ENCODE measurements at regions not wholly inside any gene's neighbourhood (a gene's known extent, or its start where the extent isn't known, plus 50 kb on each side); places are given as distances from the start of the nearest gene placed in this dataset.

GRCh38 chr4:27111627-27112026 lies 251.0 kb downstream of the STIM2 start:
- TF ChIP-seq EZH2 (IDR thresholded peaks at IDR 0.05; ENCODE audit: low read length, missing control alignments) (no peak), CTCF (conservative IDR thresholded peaks at IDR 0.05 in 1 of 2, IDR thresholded peaks at IDR 0.05 in 1 of 2; ENCODE audit: low read depth in 1 of 2, low read length in 2 of 2) (no peak)

Measured in fibroblast of lung (primary cell).